HG02970 (cell line): ENCODE measurements at regions not wholly inside any gene's neighbourhood (a gene's known extent, or its start where the extent isn't known, plus 50 kb on each side); places are given as distances from the start of the nearest gene placed in this dataset.
A peak's percentile ranks its signal among the peaks of the same experiment; 100 is the strongest.
"Not testable (repeated sequence)": the region's sequence is repeated elsewhere in the genome, so short reads cannot be mapped to it uniquely, and the experiment has no call there.

Experiments used
- ATAC-seq: cut with Tn5 transposase; IDR thresholded peaks from one replicate; pipeline ENCODE4 v1.9.1; 2021; ENCODE audit warnings: mild to moderate bottlenecking, moderate library complexity, moderate number of reproducible peaks; ENCODE audit not compliant: unreplicated experiment, low FRiP score

DNA sequence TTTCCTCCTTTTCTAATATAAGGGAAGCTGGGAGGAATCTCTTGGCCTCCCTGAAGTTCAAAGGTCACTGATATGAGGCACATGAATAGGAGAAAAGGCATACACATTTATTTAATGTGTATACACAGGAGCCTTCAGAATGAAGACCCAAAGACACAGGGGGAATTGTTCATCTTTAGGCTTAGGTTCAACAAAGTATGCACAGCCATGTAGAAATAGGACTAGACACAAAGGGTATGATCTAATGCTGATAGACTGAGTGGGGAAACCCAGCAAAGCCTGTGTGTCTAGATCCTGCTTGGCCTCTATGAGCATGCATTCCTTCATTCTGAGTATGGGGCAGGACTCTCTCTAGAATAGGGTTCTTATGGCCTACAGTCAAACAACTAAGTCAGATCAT, 177.1 kb upstream of the RFC3 start:
- ATAC-seq = no peak

DNA sequence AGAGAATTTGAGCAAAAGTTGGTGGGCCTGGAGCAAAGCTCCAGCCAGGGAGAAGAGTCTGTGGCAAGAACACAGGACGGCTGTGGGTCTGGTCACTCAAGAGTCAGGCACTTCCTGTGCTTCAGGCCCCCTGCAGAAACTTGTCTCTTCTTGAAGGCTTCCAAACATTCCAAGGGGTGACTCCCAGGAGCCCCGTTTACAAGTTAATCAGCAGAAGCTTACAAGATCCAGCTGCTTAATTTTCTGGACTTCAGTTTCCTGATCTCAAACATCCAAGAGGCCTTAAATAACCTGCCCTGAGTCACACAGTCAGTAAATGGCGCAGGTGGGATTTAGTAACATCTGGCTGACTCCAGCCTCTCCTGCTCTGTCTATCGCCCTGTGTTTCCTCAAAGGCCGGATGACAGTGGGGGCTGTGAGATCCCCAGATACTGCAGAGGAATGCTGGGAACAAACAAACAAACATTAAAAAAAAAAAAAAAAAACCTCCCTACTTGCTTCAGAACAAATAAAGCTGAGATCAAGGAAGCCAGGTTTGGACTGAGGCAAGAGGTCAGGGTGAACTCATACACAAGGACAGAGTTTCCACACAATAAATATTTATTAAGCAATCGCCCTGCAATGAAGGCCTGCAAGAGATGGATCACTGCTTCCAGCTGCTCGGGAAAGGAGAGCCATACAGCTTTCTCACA, 175.4 kb upstream of the RFC3 start:
- no peak for ATAC-seq

DNA sequence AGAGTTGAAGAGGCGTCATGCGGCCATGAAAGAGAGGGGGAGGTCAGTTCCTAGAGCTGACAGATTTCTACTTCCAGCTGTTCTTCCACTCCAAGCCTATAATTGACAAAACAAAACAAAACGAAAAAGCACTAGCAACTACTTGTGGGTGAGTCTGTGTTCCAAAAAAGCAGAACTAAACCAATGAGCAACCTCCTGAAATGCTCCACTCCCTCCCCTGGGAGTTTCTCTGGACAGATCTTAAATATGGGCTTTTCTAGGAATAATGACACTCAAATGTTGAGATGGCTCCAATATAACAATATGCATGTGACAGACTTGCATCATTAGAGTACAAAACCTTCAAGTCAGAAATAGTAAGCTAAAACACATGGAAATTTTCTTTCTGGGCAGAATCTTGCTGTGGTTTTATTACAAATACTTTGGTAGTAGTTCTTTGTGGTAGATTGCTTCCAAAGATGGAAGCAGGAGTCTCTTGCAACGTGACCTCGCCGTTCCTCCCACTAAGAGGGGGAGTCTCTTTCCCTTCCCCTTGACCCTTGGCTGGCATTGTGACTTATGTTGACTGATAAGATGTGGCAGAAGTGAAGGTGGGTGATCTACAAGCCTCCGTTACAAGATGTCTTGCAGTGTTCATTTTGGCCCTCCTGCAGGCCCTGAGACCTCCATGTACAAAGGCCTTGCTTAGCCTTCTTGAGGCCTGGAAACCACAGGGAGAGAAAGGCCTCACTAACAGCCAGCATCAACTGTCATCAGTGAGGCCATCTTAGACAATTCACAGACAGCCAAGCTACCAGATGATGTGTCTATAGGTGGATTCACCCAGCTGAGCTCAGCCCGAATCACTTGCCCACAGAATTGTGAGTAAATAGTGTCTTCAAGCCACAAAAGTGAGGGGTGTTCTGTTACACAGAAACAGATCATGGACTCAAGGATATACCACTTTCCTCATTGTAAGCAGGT, 173.1 kb upstream of the RFC3 start:
- no peak for ATAC-seq

DNA sequence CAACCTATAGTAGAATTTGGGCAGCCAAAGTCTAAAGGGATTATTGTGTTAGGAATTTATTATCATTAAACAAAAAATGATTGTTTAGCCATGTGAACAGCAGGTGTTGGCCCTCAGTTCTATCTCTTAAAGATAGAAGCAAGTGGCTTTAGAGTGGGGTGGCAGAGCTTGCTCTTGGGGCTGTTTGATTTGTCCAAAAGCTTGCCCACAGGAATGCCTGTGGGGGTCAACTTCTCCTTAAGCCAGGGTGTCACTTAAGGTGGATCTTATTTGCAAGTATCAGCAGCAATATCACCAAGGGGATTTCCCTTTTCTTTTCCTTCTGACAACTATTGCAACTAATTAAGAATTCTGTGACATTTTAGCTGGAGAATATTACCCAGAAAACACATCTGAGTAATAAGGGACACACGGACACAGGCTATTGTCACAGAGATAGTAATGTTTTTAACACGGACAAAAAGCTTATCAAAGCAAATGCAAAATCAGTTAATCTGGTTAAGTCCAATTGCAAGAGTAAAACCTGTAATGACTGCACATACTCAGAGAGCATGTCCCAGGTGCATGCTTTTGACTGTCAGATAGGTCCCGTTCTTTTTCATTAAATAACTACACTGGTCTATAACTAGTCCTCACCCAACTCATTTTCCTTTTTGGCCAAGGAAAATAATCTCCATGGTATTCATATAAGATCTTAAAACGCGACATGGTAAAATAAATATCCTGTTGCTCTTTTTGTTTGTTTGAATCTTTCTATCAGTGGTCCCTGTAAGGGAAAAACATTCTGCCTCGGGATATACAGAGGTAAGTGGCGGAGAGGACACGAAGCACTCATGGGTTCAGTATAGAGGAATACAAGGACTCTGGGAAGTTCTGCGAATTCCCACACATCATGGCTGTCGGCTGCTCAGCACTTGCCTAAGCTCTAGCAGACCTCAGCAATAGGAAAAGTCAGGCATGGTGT, 172.1 kb upstream of the RFC3 start:
- ATAC-seq = no peak

DNA sequence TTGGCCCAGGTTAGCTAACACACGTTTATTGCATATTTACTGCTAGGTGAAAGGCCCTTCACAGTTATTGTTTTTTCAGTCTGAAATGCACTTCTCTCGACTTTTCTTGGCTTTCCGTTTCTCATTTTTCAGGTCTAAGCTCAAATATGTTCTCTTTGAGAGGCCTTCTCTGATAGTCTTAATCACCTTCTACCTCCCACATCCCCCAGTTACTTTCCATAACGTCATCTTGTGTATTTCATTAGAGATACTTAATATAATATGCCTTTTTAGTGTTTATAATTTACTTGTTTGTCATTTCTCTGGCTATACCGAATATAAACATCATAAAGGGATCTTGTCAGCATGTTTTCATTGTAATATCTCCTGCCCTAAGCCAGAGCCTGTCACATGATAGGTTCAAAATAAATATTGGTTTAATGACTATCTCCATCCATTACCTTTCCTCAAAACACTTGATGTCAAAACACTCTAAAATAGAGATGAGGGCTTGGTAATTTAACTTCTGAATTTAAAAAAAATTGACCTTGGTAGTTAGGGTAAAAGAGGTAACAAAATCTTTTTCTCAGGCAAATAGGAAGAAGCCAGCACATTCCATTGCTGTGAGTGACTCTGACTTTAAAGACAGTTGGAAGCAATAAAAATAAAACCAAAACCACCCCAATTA, 168.6 kb upstream of the RFC3 start:
- no peak for ATAC-seq

DNA sequence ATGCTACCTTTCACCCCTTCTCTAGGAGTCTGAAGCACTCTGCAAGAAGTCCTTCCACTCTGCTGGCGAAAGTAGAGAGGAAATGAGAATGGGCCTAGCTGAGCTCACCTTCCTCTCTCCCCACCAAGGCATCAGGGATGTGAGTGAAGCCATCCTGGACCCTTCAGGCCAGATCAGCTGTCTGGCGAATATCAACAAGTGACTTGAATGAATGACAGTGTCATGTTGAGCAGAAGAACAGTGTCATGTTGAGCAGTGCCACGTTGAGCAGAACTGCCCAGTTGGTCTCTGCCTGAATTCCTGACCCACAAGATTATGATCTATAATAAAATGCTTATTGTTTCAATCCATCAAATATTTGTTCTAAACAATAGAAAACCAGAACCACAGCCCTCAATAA, 166.2 kb upstream of the RFC3 start:
- no peak for ATAC-seq

DNA sequence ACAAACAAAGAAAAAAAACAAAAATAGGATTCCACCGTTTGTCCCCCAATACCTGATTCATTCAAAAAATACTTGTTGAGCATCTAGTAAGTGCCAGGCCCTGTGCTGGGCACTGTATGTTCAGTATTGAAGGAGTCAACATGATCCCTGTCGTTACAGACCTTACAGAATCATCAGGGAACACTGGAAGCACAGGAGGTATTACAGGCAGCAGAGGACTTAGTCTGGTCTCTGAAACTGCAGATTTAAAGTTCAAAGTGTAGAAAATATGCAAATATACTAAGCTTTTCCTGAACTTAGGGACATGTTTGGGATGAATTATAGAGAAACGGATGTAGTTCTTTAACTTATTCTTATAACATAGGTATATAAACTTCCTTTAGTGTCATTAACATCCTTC, 160.7 kb upstream of the RFC3 start:
- ATAC-seq = no peak

DNA sequence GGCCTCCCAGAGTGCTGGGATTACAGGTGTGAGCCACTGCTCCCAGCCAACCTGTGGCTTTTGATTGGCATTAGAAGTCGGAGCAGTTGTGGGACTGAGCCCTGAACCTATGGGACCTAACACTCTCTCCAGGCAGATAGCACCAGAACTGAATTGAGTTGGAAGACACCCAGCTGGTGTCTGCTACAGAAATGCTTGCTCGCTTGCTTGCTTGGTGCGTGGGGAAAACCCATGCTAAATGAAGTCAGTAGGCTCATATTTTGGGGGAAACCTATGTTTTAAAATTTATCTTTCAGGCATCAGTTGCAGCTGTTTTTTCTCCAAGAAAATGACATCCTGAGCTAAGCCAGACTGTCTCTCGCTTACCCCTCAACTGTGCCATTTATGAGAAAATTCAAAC, 158.5 kb upstream of the RFC3 start:
- ATAC-seq = no peak

DNA sequence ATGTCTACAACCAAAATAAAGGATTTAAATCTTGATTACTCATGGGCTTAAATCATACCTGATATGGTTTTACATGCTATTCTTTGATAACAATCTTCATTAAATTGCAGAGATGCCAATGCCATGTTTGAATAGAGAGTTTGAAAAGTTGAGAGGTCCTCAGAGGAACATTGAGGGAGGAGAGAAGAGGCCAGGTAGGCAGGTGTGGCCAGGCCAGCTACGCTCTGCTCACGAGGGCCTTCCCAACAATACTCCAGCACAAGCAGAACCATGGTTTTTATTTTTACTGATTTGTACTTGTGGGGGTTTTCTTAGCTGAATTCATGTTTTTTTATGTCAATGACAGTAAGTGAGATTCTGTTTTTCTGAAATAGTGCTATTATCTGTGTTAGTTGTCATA, 158.1 kb upstream of the RFC3 start:
- no peak for ATAC-seq

DNA sequence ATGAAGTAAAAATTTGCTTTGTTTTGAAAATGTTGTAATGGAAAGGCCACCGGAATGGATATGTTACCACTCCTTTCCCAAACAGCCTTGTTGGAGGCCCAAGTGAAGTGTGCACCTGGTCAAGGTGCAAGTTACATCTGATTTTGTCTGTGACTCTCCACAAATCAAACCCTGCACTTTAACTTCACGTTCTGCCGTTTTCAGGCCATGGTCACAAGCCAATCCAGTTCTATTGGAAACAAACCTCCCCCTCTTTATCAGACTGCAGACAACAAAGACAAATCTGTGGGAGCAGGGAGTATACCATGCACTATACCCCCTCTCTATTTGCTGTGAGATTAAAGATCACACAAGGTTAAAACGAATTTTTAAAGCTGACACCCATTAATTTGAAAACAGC, 155.6 kb upstream of the RFC3 start:
- no peak for ATAC-seq

DNA sequence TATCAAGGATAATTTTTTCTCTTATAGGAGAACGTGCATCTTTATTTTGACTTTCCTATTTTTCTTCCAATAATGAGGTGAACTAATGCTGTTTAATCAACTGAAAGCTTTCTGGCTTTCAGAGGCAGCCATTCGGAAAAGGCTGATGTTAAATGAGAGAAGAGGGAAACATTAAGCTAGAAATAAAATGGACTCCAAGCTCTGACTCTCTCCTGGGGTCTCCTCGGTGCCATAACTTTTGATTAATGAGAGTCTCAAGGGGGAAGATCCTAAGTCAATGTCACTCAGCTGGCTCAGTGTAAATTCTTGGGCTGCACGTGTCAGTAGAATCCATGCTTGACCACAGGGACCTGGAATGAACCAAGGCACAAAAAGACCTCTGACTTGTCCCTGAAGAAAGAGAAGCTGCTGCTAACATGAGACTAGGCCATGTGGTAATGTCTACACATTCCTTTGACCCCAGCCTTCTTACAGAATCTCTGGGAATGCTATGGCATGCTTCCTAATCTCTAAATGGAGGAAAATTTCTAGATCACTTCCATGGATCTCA, 152.2 kb upstream of the RFC3 start:
- no peak for ATAC-seq

DNA sequence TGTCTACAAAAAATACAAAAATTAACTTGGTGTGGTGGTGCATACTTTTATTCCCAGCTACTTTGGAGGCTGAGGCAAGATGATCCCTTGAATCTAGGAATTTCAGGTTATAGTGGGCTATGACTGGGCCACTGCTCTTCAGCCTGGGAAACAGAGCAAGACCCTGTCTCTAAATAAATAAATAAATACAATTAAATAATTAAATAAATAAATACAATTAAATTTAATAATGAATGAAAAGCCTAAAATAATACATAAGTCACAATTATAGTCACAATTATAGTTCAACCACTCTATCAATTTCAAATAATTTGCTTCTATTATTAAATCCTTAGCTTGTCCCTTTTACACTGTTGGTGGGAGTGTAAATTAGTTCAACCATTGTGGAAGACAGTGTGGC, 146.4 kb upstream of the RFC3 start:
- no peak for ATAC-seq

DNA sequence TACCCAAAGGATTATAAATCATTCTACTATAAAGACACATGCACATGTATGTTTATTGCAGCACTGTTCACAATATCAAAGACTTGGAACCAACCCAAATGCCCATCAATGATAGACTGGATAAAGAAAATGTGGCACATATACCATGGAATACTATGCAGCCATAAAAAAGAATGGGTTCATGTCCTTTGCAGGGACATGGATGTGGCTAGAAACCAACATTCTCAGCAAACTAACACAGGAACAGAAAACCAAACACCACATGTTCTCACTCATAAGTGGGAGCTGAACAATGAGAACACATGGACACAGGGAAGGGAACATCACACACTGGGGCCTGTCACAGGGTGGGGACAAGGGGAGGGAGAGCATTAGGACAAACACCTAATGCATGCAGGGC, 145.9 kb upstream of the RFC3 start:
- ATAC-seq = not testable (repeated sequence)

DNA sequence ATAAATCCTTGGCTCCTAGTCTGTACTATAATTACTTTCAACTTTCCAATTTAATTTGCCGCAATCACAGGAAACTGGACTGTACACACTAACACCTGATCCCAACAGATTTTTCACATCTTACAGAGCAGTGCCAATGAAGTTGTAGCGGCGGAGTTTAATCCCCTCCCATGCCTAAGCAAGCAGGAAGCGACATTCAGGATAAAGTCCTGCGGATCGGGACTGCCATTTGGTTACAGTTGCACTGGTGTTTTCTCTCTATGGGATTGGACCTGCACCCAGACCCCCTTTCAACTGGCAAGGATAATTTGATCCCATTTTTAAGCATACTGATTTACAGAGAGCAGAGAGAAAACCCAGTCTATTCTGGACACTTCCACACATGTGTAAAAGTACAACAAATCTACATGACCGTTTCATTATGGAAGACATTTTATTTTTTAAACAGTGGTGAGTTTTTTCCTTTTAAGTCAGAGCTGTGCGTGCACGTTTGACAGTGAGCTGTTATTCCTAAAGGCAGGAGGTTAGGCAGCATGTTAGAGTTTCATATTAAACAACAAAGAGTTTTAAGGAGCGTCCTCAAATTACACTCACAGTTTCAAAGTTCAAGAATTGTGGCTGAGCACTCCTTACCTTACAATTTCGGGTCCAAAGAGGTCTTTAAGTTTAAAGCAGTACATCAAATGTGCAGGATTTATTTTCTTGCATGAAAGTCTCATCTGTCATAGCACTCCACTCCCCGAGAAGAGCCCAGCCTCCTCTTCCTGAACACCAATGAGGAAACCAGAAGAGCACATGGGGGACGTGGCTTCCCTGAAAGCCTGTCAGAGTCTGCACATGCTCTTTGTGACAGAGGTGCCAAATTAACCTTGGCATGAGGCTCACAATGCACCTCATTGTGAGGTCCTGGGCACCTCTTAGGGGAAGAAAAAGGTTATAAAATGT, 141.6 kb upstream of the RFC3 start:
- ATAC-seq = no peak

DNA sequence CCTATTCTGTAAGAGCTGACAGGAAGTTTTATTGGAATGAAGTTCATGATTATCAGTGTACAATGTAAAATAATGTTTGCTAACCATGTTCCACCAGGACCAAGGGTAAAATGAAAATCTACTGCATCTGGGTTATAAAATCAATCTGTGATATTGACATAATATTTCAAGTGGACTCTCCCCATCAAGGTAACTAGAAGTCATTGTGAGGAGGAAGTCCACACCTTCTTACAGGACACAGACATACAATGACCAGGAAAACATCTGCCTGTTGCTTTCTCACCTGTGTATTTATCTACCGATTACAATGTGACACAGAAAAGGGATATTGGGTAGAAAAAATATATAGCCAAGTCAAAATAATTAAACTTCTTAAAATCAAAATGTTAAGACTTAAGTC, 140.7 kb upstream of the RFC3 start:
- no peak for ATAC-seq

DNA sequence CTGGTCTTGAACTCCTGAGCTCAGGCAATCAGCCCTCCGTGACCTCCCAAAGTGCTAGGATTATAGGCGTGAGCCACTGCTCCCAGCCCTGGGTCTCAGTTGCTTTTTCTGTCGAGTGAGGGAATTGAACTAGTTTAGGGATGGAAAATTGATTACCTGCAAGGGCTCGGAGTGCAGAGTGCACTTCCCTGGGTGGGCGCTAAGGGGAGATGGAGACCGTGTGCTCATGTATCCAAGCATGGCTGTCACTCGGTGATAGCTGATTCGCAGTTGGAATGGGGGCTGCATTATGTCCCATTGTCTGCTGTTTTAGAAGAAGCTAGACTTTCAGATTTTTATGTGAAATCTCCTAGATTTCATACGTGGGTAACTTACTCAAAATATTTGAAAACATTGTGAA, 139.9 kb upstream of the RFC3 start:
- ATAC-seq = no peak

DNA sequence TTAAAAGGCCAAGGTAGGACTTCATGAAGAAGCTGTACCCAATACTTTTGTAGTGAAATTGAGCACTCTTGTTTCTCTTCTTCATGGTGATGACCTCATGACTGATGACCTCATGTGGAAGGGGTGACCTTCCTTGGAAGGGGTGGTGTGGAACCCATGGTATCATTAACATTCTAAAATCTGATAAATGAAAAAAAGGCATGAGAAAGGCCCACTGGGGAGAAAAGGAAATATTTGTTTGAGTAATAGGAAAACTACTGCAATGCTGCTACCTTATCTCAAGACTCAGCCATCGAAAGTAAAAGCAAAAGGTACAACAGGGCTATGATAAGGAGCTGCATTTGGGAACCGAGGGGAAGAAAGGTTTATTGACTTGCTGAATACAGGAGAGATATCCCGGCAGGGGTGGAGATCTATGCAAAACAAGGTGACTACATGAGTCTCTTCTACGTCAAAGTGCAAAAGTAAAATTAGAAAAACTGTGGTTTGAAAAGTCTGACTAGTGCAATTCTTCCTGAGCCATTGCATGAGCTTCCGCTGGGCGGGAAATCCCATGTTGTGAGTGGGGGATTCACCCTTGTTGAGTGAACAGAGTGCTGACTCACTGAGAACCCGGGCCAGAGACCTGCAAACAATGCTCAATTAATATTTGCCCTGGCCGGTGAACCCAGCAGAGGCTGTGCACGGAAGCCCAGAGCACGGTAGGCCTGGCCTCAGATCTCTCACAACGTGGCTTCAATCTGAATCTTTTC, 138.9 kb upstream of the RFC3 start:
- peak; percentile 95 for ATAC-seq

DNA sequence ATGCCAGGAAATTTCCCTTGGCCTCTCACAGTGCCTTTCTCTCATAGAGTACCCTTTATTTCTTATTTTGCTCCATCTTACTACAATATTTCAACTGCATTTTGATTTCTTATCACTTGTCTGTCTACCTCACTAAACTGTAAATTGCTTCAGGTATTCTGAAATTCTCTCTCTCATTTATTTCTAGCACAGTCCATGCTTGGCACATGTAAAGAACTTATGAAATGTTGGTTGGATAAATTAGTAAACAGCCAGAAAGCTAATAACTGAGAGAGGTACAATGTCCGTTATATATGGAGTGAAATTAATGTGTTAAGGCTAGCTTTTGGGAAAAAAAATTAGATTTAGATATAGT, 138.3 kb upstream of the RFC3 start:
- ATAC-seq = no peak
